ENCODE measurements at regions not wholly inside any gene's neighbourhood (a gene's known extent, or its start where the extent isn't known, plus 50 kb on each side); places are given as distances from the start of the nearest gene placed in this dataset.
"Not testable (repeated sequence)": the region's sequence is repeated elsewhere in the genome, so short reads cannot be mapped to it uniquely, and the experiment has no call there.

- not testable (repeated sequence) for TF ChIP-seq CTCF, POLR2A (IDR thresholded peaks at IDR 0.05)
Measured at GRCh38 chr14:105859073-105859716, 332.8 kb downstream of the TMEM121 start.
